ENCODE measurements at regions not wholly inside any gene's neighbourhood (a gene's known extent, or its start where the extent isn't known, plus 50 kb on each side); places are given as distances from the start of the nearest gene placed in this dataset.
"Not testable (repeated sequence)": the region's sequence is repeated elsewhere in the genome, so short reads cannot be mapped to it uniquely, and the experiment has no call there.

- ChIA-PET POLR2A (no interaction called here), CTCF (interaction anchor here (1.0 to 1.3 kb wide), 2 partner anchors 13 to 14 kb away, joined by 3 to 6 read pairs; no protein-coding TSS in a partner anchor)
- Histone ChIP-seq H3K27me3 (replicated peaks in 2 of 5; ENCODE audit: control insufficient read depth in 4 of 5, insufficient read depth in 5 of 5, low read length in 4 of 5) (peaks cover 0 to 2% (median 0%) of the 10 kb centered on the region in 5 experiments), H3K36me3 (ENCODE audit: control insufficient read depth in 4 of 4, insufficient read depth in 4 of 4, low read length in 3 of 4) (no peaks in the 10 kb centered on the region), H3K4me1 (ENCODE audit: control extremely low read depth in 1 of 4, control insufficient read depth in 4 of 4, insufficient read depth in 4 of 4, low read length in 3 of 4) (peaks cover 0 to 10% (median 6%) of the 10 kb centered on the region in 4 experiments), H3K27ac (ENCODE audit: insufficient read depth in 1 of 2, low read depth in 1 of 2, low read length in 2 of 2, poor library complexity in 1 of 2, severe bottlenecking in 2 of 2) (no peak overlapping the region), H3K9me3 (ENCODE audit: control extremely low read depth in 1 of 5, control insufficient read depth in 4 of 5, insufficient read depth in 2 of 5, low read depth in 1 of 5, low read length in 4 of 5) (no peaks in the 10 kb centered on the region), H3K4me3 (ENCODE audit: control insufficient read depth in 1 of 7, extremely low read depth in 1 of 7, insufficient read depth in 4 of 7, low read depth in 2 of 7, low read length in 6 of 7) (no peak overlapping the region)
- no peak for DNase-seq
- WGBS (ENCODE audit: insufficient coverage): 92% methylated on average over 10 of the region's 10 CpGs
Measured at GRCh38 chr6:169975701-169976100, 224.3 kb downstream of the ERMARD start.

DNA sequence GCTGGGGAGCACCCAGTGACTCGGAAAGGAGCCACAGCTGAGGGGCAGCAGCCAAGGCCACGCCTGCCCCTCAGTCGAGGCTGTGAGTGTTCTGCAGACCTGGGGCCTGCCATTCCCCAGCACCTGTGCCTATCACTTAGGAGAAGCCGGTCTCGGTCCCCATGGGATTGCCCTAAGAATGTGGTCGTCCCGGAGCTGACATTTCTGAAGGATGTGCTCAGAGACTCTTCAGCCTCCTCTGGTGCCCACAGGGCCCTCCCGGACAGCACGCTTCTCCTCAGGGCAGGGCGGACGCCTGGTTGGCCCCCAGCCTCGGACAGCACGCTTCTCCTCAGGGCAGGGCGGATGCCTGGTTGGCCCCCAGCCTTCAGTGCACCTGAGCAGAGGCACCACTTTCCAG is 223.9 kb downstream of the ERMARD start:
- ChIA-PET POLR2A (no interaction called here), CTCF (interaction anchor here (1.0 to 1.3 kb wide), 2 partner anchors 13 to 15 kb away, joined by 3 to 6 read pairs; no protein-coding TSS in a partner anchor)
- Histone ChIP-seq H3K36me3 (ENCODE audit: control insufficient read depth in 4 of 4, insufficient read depth in 4 of 4, low read length in 3 of 4) (no peaks in the 10 kb centered on the region), H3K9me3 (ENCODE audit: control extremely low read depth in 1 of 5, control insufficient read depth in 4 of 5, insufficient read depth in 2 of 5, low read depth in 1 of 5, low read length in 4 of 5) (no peaks in the 10 kb centered on the region), H3K4me3 (ENCODE audit: control insufficient read depth in 1 of 7, extremely low read depth in 1 of 7, insufficient read depth in 4 of 7, low read depth in 2 of 7, low read length in 6 of 7) (no peak overlapping the region), H3K27ac (ENCODE audit: insufficient read depth in 1 of 2, low read depth in 1 of 2, low read length in 2 of 2, poor library complexity in 1 of 2, severe bottlenecking in 2 of 2) (no peak overlapping the region), H3K27me3 (replicated peaks in 2 of 5; ENCODE audit: control insufficient read depth in 4 of 5, insufficient read depth in 5 of 5, low read length in 4 of 5) (no peaks in the 10 kb centered on the region), H3K4me1 (ENCODE audit: control extremely low read depth in 1 of 4, control insufficient read depth in 4 of 4, insufficient read depth in 4 of 4, low read length in 3 of 4) (peaks cover 0 to 10% (median 6%) of the 10 kb centered on the region in 4 experiments)
- WGBS (ENCODE audit: insufficient coverage): 89% methylated on average over 14 of the region's 14 CpGs
- no peak for DNase-seq

GRCh38 chr6:169974663-169975062 is 223.2 kb downstream of the ERMARD start:
- no peak for DNase-seq
- Histone ChIP-seq H3K36me3 (ENCODE audit: control insufficient read depth in 4 of 4, insufficient read depth in 4 of 4, low read length in 3 of 4) (no peaks in the 10 kb centered on the region), H3K27ac (ENCODE audit: insufficient read depth in 1 of 2, low read depth in 1 of 2, low read length in 2 of 2, poor library complexity in 1 of 2, severe bottlenecking in 2 of 2) (no peak overlapping the region), H3K4me3 (ENCODE audit: control insufficient read depth in 1 of 7, extremely low read depth in 1 of 7, insufficient read depth in 4 of 7, low read depth in 2 of 7, low read length in 6 of 7) (no peak overlapping the region), H3K27me3 (replicated peaks in 2 of 5; ENCODE audit: control insufficient read depth in 4 of 5, insufficient read depth in 5 of 5, low read length in 4 of 5) (no peaks in the 10 kb centered on the region), H3K4me1 (ENCODE audit: control extremely low read depth in 1 of 4, control insufficient read depth in 4 of 4, insufficient read depth in 4 of 4, low read length in 3 of 4) (peaks cover 0 to 10% (median 6%) of the 10 kb centered on the region in 4 experiments), H3K9me3 (ENCODE audit: control extremely low read depth in 1 of 5, control insufficient read depth in 4 of 5, insufficient read depth in 2 of 5, low read depth in 1 of 5, low read length in 4 of 5) (no peaks in the 10 kb centered on the region)
- 87% methylated on average over 7 of the region's 8 CpGs for WGBS (ENCODE audit: insufficient coverage)
- POLR2A ChIA-PET: no interaction called here
- CTCF ChIA-PET: interaction anchor here (1.0 to 1.3 kb wide), 2 partner anchors 12 to 15 kb away, joined by 3 to 6 read pairs; no protein-coding TSS in a partner anchor

- DNase-seq; H3K4me1 ChIP-seq (ENCODE audit: control extremely low read depth in 1 of 4, control insufficient read depth in 4 of 4, insufficient read depth in 4 of 4, low read length in 3 of 4); POLR2A ChIA-PET; H3K27ac ChIP-seq (ENCODE audit: insufficient read depth in 1 of 2, low read depth in 1 of 2, low read length in 2 of 2, poor library complexity in 1 of 2, severe bottlenecking in 2 of 2); H3K27me3 ChIP-seq (replicated peaks in 2 of 5; ENCODE audit: control insufficient read depth in 4 of 5, insufficient read depth in 5 of 5, low read length in 4 of 5); H3K36me3 ChIP-seq (ENCODE audit: control insufficient read depth in 4 of 4, insufficient read depth in 4 of 4, low read length in 3 of 4); H3K4me3 ChIP-seq (ENCODE audit: control insufficient read depth in 1 of 7, extremely low read depth in 1 of 7, insufficient read depth in 4 of 7, low read depth in 2 of 7, low read length in 6 of 7); CTCF ChIA-PET; H3K9me3 ChIP-seq (ENCODE audit: control extremely low read depth in 1 of 5, control insufficient read depth in 4 of 5, insufficient read depth in 2 of 5, low read depth in 1 of 5, low read length in 4 of 5): not testable (repeated sequence)
- 88% methylated on average over 15 of the region's 21 CpGs for WGBS (ENCODE audit: insufficient coverage)
Measured at GRCh38 chr6:169973588-169974467, 222.4 kb downstream of the ERMARD start.

DNA sequence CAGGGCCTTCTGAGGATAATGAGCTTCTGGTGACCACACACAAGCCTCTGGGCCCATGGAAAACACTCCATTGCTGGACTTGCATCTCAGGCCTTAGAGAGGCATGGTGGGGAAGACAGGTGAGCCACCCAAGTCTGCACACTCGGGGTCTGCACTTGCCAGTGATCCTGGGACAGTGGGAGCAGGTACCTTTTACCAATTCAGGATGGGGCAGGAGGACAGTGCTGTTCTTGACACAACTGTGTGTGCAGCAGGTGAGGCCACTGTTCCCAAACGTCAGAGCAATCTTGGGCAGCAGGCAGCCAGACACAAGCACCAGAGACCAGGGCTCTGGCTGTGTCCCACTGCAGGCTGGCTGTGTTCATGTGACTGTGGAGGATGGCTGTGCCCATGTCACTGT is 221.3 kb downstream of the ERMARD start:
- DNase-seq: no peak
- Histone ChIP-seq H3K4me3 (ENCODE audit: control insufficient read depth in 1 of 7, extremely low read depth in 1 of 7, insufficient read depth in 4 of 7, low read depth in 2 of 7, low read length in 6 of 7) (no peak overlapping the region), H3K27me3 (replicated peaks in 2 of 5; ENCODE audit: control insufficient read depth in 4 of 5, insufficient read depth in 5 of 5, low read length in 4 of 5) (no peaks in the 10 kb centered on the region), H3K4me1 (ENCODE audit: control extremely low read depth in 1 of 4, control insufficient read depth in 4 of 4, insufficient read depth in 4 of 4, low read length in 3 of 4) (peaks cover 0 to 10% (median 6%) of the 10 kb centered on the region in 4 experiments), H3K27ac (ENCODE audit: insufficient read depth in 1 of 2, low read depth in 1 of 2, low read length in 2 of 2, poor library complexity in 1 of 2, severe bottlenecking in 2 of 2) (no peak overlapping the region), H3K36me3 (ENCODE audit: control insufficient read depth in 4 of 4, insufficient read depth in 4 of 4, low read length in 3 of 4) (no peaks in the 10 kb centered on the region), H3K9me3 (ENCODE audit: control extremely low read depth in 1 of 5, control insufficient read depth in 4 of 5, insufficient read depth in 2 of 5, low read depth in 1 of 5, low read length in 4 of 5) (no peaks in the 10 kb centered on the region)
- ChIA-PET POLR2A (no interaction called here), CTCF (interaction anchor here (1.0 to 1.1 kb wide), 2 partner anchors 10 to 13 kb away, joined by 3 read pairs; no protein-coding TSS in a partner anchor)
- WGBS (ENCODE audit: insufficient coverage): 82% methylated on average over 1 of the region's 2 CpGs

DNA sequence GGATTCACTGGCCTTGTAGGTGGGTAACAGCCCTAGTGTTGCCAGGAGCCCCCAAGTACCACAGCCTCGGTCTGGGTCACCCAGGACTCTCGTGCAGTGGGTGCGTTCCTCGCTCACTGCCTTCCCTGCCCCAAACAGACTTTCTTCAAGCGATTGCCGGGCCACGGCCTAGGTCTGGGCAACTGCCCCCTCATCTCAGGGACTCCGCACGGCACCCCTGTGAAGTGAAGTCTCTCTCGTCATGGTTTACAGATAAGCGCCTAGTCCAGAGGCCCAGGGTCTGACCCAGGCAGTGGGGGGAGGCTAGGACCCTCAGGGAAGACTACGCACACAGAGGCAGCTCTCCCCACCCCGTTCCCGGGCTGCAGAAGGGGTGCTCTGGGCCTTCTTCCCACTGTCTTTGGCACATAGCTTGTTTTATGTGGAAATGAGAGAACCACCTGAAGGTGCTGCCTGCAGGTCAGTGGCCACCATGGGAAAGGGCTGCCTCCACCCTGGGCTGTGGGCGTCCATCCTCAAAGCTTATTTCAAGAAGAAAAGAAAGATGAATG is 220.8 kb downstream of the ERMARD start:
- CTCF ChIA-PET: interaction anchor here (1.0 to 1.1 kb wide), 2 partner anchors 9 to 14 kb away, joined by 3 read pairs; no protein-coding TSS in a partner anchor
- POLR2A ChIA-PET: no interaction called here
- Histone ChIP-seq H3K36me3 (ENCODE audit: control insufficient read depth in 4 of 4, insufficient read depth in 4 of 4, low read length in 3 of 4) (no peaks in the 10 kb centered on the region), H3K27me3 (replicated peaks in 2 of 5; ENCODE audit: control insufficient read depth in 4 of 5, insufficient read depth in 5 of 5, low read length in 4 of 5) (no peaks in the 10 kb centered on the region), H3K4me1 (ENCODE audit: control extremely low read depth in 1 of 4, control insufficient read depth in 4 of 4, insufficient read depth in 4 of 4, low read length in 3 of 4) (peaks cover 0 to 10% (median 6%) of the 10 kb centered on the region in 4 experiments), H3K9me3 (ENCODE audit: control extremely low read depth in 1 of 5, control insufficient read depth in 4 of 5, insufficient read depth in 2 of 5, low read depth in 1 of 5, low read length in 4 of 5) (no peaks in the 10 kb centered on the region), H3K27ac (ENCODE audit: insufficient read depth in 1 of 2, low read depth in 1 of 2, low read length in 2 of 2, poor library complexity in 1 of 2, severe bottlenecking in 2 of 2) (no peak overlapping the region), H3K4me3 (ENCODE audit: control insufficient read depth in 1 of 7, extremely low read depth in 1 of 7, insufficient read depth in 4 of 7, low read depth in 2 of 7, low read length in 6 of 7) (no peak overlapping the region)
- WGBS (ENCODE audit: insufficient coverage): 87% methylated on average over 12 of the region's 15 CpGs
- no peak for DNase-seq
